ENCODE measurements at regions not wholly inside any gene's neighbourhood (a gene's known extent, or its start where the extent isn't known, plus 50 kb on each side); places are given as distances from the start of the nearest gene placed in this dataset.

DNA sequence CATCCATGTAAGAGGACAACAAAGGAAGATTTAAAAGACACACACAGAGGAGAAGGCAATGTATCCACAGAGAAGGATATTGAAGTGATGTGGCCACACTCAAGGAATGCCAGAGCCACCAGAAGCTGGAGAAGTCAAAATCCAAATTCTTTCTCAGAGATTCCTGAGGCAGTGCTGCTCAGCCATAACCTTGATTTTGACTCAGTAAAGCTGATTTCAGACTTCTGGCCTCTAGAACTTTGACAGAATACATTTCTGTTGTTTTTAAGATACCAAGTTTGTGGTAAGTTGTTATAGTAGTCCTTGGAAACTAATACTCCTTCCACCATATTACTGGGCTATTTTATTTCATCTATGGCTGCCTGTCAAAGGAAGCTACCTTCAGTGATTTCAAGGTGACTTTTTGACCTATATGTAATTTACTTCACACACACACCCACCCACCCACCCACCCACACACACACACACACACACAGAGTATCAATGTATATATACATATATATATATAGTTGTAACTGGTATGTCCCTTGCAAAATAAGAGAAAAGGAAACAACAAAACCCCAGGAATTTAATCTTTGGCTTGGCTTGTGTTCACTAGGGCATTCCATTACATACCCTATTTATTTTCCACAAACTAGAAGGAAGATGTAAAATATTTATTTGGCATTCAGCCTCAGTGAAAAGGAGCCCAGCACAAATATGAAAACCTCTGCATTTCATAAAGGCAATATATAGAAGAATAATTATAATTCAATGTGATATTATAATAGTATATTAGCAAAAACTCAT, 142.1 kb upstream of the PTGFR start:
- Histone ChIP-seq H3K27ac (replicated peaks) (no peak overlapping the region), H3K4me3 (replicated peaks; ENCODE audit: insufficient read depth, low read length) (no peak overlapping the region), H3K27me3 (ENCODE audit: insufficient read depth, poor library complexity, severe bottlenecking) (peaks cover 3% of the 10 kb centered on the region)
- no peak for DNase-seq (ENCODE audit: low read depth in 1 of 2, low spot score in 1 of 2)
- TF ChIP-seq SPI1 (IDR thresholded peaks at IDR 0.05; ENCODE audit: borderline replicate concordance, low read depth) = no peak
- no peak for TF ChIP-seq POLR2AphosphoS5 (IDR thresholded peaks at IDR 0.05; ENCODE audit: low read depth)
- TF ChIP-seq, protein P1, sequence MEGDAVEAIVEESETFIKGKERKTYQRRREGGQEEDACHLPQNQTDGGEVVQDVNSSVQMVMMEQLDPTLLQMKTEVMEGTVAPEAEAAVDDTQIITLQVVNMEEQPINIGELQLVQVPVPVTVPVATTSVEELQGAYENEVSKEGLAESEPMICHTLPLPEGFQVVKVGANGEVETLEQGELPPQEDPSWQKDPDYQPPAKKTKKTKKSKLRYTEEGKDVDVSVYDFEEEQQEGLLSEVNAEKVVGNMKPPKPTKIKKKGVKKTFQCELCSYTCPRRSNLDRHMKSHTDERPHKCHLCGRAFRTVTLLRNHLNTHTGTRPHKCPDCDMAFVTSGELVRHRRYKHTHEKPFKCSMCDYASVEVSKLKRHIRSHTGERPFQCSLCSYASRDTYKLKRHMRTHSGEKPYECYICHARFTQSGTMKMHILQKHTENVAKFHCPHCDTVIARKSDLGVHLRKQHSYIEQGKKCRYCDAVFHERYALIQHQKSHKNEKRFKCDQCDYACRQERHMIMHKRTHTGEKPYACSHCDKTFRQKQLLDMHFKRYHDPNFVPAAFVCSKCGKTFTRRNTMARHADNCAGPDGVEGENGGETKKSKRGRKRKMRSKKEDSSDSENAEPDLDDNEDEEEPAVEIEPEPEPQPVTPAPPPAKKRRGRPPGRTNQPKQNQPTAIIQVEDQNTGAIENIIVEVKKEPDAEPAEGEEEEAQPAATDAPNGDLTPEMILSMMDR (IDR thresholded peaks at IDR 0.05; ENCODE audit: insufficient read depth, low read length) = no peak
- TF ChIP-seq GABPA (IDR thresholded peaks at IDR 0.05; ENCODE audit: low read depth) = no peak
- no peak for TF ChIP-seq REST (IDR thresholded peaks at IDR 0.05; ENCODE audit: insufficient replicate concordance, low read depth)

DNA sequence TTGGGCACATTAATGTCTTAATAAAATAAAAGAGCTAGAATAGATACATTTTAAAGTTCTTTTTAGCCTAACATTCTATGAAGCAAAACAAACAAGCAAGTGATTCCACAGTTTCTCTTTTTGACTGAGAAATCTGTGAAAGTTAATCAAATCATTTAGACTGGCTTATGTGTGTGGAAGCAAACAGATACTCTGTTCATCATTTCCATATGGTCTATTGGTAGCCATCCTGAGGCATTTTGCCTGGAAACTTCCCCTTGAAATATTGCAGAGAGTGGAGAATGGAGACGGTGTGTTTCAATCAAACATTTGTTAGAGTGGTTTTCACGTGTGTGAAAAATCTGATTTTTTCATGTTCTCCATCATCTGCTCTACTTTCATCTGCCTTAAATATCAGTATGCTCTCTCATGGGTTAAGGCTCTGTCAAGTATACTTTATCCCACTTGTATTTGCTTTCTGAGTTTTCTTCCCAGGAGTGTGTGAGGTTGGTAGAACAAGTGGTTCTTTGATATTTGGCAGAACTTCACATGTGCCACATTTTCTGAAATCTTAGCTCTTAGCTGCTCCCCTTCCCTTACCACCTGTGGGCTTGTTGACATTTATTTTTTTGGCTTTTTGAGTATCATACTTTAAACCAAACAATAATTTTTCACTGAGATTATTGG, 139.1 kb upstream of the PTGFR start:
- no peak for DNase-seq (ENCODE audit: low read depth in 1 of 2, low spot score in 1 of 2)
- Histone ChIP-seq H3K27me3 (ENCODE audit: insufficient read depth, poor library complexity, severe bottlenecking) (peaks cover 3% of the 10 kb centered on the region), H3K27ac (replicated peaks) (no peak overlapping the region), H3K4me3 (replicated peaks; ENCODE audit: insufficient read depth, low read length) (no peak overlapping the region)
- TF ChIP-seq POLR2AphosphoS5 (IDR thresholded peaks at IDR 0.05; ENCODE audit: low read depth) = no peak
- no peak for TF ChIP-seq REST (IDR thresholded peaks at IDR 0.05; ENCODE audit: insufficient replicate concordance, low read depth)
- TF ChIP-seq, protein P1 (IDR thresholded peaks at IDR 0.05; ENCODE audit: insufficient read depth, low read length) = no peak
- TF ChIP-seq GABPA (IDR thresholded peaks at IDR 0.05; ENCODE audit: low read depth) = no peak
- no peak for TF ChIP-seq SPI1 (IDR thresholded peaks at IDR 0.05; ENCODE audit: borderline replicate concordance, low read depth)

GRCh38 chr1:78355656-78356055, 135.1 kb upstream of the PTGFR start:
- Histone ChIP-seq H3K27ac (replicated peaks) (no peak overlapping the region), H3K27me3 (ENCODE audit: insufficient read depth, poor library complexity, severe bottlenecking) (peaks cover 3% of the 10 kb centered on the region), H3K4me3 (replicated peaks; ENCODE audit: insufficient read depth, low read length) (no peak overlapping the region)
- no peak for DNase-seq (ENCODE audit: low read depth in 1 of 2, low spot score in 1 of 2)
- TF ChIP-seq SPI1 (IDR thresholded peaks at IDR 0.05; ENCODE audit: borderline replicate concordance, low read depth) (no peak), POLR2AphosphoS5 (IDR thresholded peaks at IDR 0.05; ENCODE audit: low read depth) (no peak), REST (IDR thresholded peaks at IDR 0.05; ENCODE audit: insufficient replicate concordance, low read depth) (no peak), GABPA (IDR thresholded peaks at IDR 0.05; ENCODE audit: low read depth) (no peak)
- TF ChIP-seq, protein P1 (IDR thresholded peaks at IDR 0.05; ENCODE audit: insufficient read depth, low read length) = no peak

Measured in HL-60 (cell line).